Body of pancreas (tissue), 4 donors: ENCODE measurements at regions not wholly inside any gene's neighbourhood (a gene's known extent, or its start where the extent isn't known, plus 50 kb on each side); places are given as distances from the start of the nearest gene placed in this dataset.

Experiments
- ATAC-seq: fragments of 150-250 bp; one replicate; pipeline ENCODE4 v1.9.1; 2016
- DNase-seq, 4 donors: peaks; one replicate each; pipeline ENCODE4 v3.0.0-alpha.2; 2019
- H3K27ac ChIP-seq, 4 donors: fragments of 200-600 bp; sonication (generic); 1 replicate in 3 of 4; 2 replicates in 1 of 4; pipeline versions ENCODE4 v1.5.1 to v1.6.1; 2016 to 2019; ENCODE audit warnings: mild to moderate bottlenecking in 1 of 4, mixed read lengths in 1 of 4, moderate library complexity in 1 of 4
- H3K27me3 ChIP-seq, 2 donors: fragments of 200-600 bp; sonication (generic); one replicate each; pipeline ENCODE4 v1.6.0; 2016; ENCODE audit warnings: mild to moderate bottlenecking in 1 of 2
- H3K36me3 ChIP-seq, 2 donors: fragments of 200-600 bp; sonication (generic); replicated peaks in 1 of 2; 2 replicates each; pipeline ENCODE4 v1.5.1; 2016; ENCODE audit warnings: low read depth in 2 of 2; ENCODE audit not compliant: insufficient read depth in 1 of 2
- H3K4me1 ChIP-seq: fragments of 200-600 bp; sonication (generic); one replicate; pipeline ENCODE4 v1.6.0; 2016
- H3K4me3 ChIP-seq, 2 donors: fragments of 200-600 bp; sonication (generic); 1 replicate in 1 of 2; 2 replicates in 1 of 2; pipeline ENCODE4 v1.5.1; 2016 to 2019
- H3K9me3 ChIP-seq, 3 donors: fragments of 200-600 bp; sonication (generic); 1 replicate in 2 of 3; 2 replicates in 1 of 3; pipeline ENCODE4 v1.5.1; 2016
- CTCF ChIP-seq, 7 experiments: fragments of 450-650 bp in 4 of 7; fragments of 200-600 bp in 3 of 7; sonication (generic) in 3 of 7; IDR thresholded peaks; one replicate each; pipeline ENCODE4 v1.5.1; 2016 to 2019; ENCODE audit warnings: antibody characterized with exemption in 7 of 7
- POLR2A ChIP-seq, 3 donors: fragments of 450-650 bp; IDR thresholded peaks; one replicate each; pipeline ENCODE4 v1.6.1; 2016; ENCODE audit warnings: antibody characterized with exemption in 3 of 3, mild to moderate bottlenecking in 2 of 3
- WGBS, 2 donors: methylation state at CpG; one replicate each; pipeline ENCODE4 v1.1.5; 2017; 5-methylcytosine and 5-hydroxymethylcytosine counted together
- intact Hi-C: fragments of 100-400 bp; cut with DNase I; formaldehyde crosslinking; loops from one replicate; pipeline ENCODE4 v1.15.1; 2023

- no peak for DNase-seq
- TF ChIP-seq POLR2A (IDR thresholded peaks at IDR 0.05) (no peak), CTCF (IDR thresholded peaks at IDR 0.05) (no peak)
- Histone ChIP-seq H3K27me3 (no peaks in the 10 kb centered on the region), H3K27ac (no peak overlapping the region), H3K4me3 (no peak overlapping the region), H3K4me1 (no peaks in the 10 kb centered on the region), H3K36me3 (no peaks in the 10 kb centered on the region), H3K9me3 (no peaks in the 10 kb centered on the region)
- 64 to 66% methylated on average over 2 of the region's 2 CpGs for WGBS, 2 donors
- intact Hi-C loops: no loop called here
- ATAC-seq: no peak
These were observed 2542.7 kb downstream of the PCDH7 start for GRCh38 chr4:33262824-33263223.

GRCh38 chr4:33268776-33269175 lies 2548.6 kb downstream of the PCDH7 start:
- no peak for TF ChIP-seq CTCF (IDR thresholded peaks at IDR 0.05)
- no peak for TF ChIP-seq POLR2A (IDR thresholded peaks at IDR 0.05)
- Histone ChIP-seq H3K27me3 (no peaks in the 10 kb centered on the region), H3K9me3 (no peaks in the 10 kb centered on the region), H3K27ac (no peak overlapping the region), H3K4me3 (no peak overlapping the region), H3K4me1 (no peaks in the 10 kb centered on the region), H3K36me3 (no peaks in the 10 kb centered on the region)
- no peak for DNase-seq
- ATAC-seq: no peak
- intact Hi-C loops: no loop called here
- WGBS, 2 donors: 50 to 52% methylated on average over 5 of the region's 5 CpGs

GRCh38 chr4:33270403-33270802 lies 2550.2 kb downstream of the PCDH7 start:
- Histone ChIP-seq H3K9me3 (no peaks in the 10 kb centered on the region), H3K27ac (no peak overlapping the region), H3K36me3 (no peaks in the 10 kb centered on the region), H3K27me3 (no peaks in the 10 kb centered on the region), H3K4me1 (no peaks in the 10 kb centered on the region), H3K4me3 (no peak overlapping the region)
- DNase-seq: no peak
- no peak for ATAC-seq
- TF ChIP-seq POLR2A (IDR thresholded peaks at IDR 0.05) (no peak), CTCF (IDR thresholded peaks at IDR 0.05) (no peak)
- intact Hi-C loops: no loop called here
- 31 to 47% methylated on average over 1 of the region's 1 CpG for WGBS, 2 donors

GRCh38 chr4:33272722-33273121 lies 2552.6 kb downstream of the PCDH7 start:
- intact Hi-C loops: no loop called here
- DNase-seq (no peak), ATAC-seq (no peak)
- Histone ChIP-seq H3K36me3 (no peaks in the 10 kb centered on the region), H3K4me3 (no peak overlapping the region), H3K9me3 (no peaks in the 10 kb centered on the region), H3K4me1 (no peaks in the 10 kb centered on the region), H3K27ac (no peak overlapping the region), H3K27me3 (no peaks in the 10 kb centered on the region)
- TF ChIP-seq CTCF (IDR thresholded peaks at IDR 0.05) (no peak), POLR2A (IDR thresholded peaks at IDR 0.05) (no peak)
- WGBS, 2 donors: 55 to 79% methylated on average over 1 of the region's 1 CpG

GRCh38 chr4:33283818-33284217 lies 2563.6 kb downstream of the PCDH7 start:
- no peaks in the 10 kb centered on the region for H3K4me1 ChIP-seq
- WGBS, 2 donors: 68 to 69% methylated on average over 1 of the region's 1 CpG
- TF ChIP-seq POLR2A (IDR thresholded peaks at IDR 0.05): no peak
- TF ChIP-seq CTCF (IDR thresholded peaks at IDR 0.05): no peak
- no peaks in the 10 kb centered on the region for H3K36me3 ChIP-seq
- no peak for ATAC-seq
- DNase-seq: no peak
- intact Hi-C loops: no loop called here
- H3K27me3 ChIP-seq: no peaks in the 10 kb centered on the region
- no peaks in the 10 kb centered on the region for H3K9me3 ChIP-seq
- H3K27ac ChIP-seq: no peak overlapping the region
- no peak overlapping the region for H3K4me3 ChIP-seq
